Activated CD4-positive, alpha-beta memory T cell treated with anti-CD3 and anti-CD28 coated beads, Interleukin-2, amount 10 ng/mL, durations not matched to agents 7 days and 5 days (primary cell): ENCODE measurements at regions not wholly inside any gene's neighbourhood (a gene's known extent, or its start where the extent isn't known, plus 50 kb on each side); places are given as distances from the start of the nearest gene placed in this dataset.

Experiments used
- CTCF ChIA-PET: fragments of 350-600 bp; sonication (Branson Sonifier 250); formaldehyde crosslinking; loops from one replicate; lab custom pipeline; 2021; ENCODE audit warnings: antibody characterized with exemption, inconsistent platforms; lab: Charles Lee
- POLR2A ChIA-PET: fragments of 350-600 bp; sonication (Branson Sonifier 250); formaldehyde crosslinking; loops from one replicate; lab custom pipeline; 2021; ENCODE audit warnings: antibody characterized with exemption; lab: Charles Lee
- DNase-seq: peaks from one replicate; pipeline ENCODE4 v3.0.0-alpha.2; 2020
- H3K27ac Mint-ChIP-seq: one replicate; pipeline ENCODE4 v1.8.0; 2021; ENCODE audit warnings: mild to moderate bottlenecking, mixed read lengths
- H3K27me3 Mint-ChIP-seq: one replicate; pipeline ENCODE4 v1.8.0; 2021; ENCODE audit warnings: mixed read lengths
- H3K36me3 Mint-ChIP-seq: one replicate; pipeline ENCODE4 v1.8.0; 2021; ENCODE audit warnings: low read depth, mixed read lengths
- H3K4me1 Mint-ChIP-seq: one replicate; pipeline ENCODE4 v1.8.0; 2021; ENCODE audit warnings: mixed read lengths
- H3K4me3 Mint-ChIP-seq: one replicate; pipeline ENCODE4 v1.8.0; 2021; ENCODE audit warnings: mild to moderate bottlenecking, mixed read lengths
- H3K9me3 Mint-ChIP-seq: one replicate; pipeline ENCODE4 v1.8.0; 2021; ENCODE audit warnings: mixed read lengths

GRCh38 chr12:115450017-115450416 is 766.0 kb upstream of the TBX3 start:
- POLR2A ChIA-PET = no interaction called here
- no peaks in the 10 kb centered on the region for H3K36me3 Mint-ChIP-seq
- no peaks in the 10 kb centered on the region for H3K9me3 Mint-ChIP-seq
- H3K4me3 Mint-ChIP-seq = no peak overlapping the region
- no peak for DNase-seq
- CTCF ChIA-PET = no interaction called here
- H3K4me1 Mint-ChIP-seq = no peaks in the 10 kb centered on the region
- H3K27me3 Mint-ChIP-seq = peaks cover 17% of the 10 kb centered on the region
- H3K27ac Mint-ChIP-seq = no peak overlapping the region

GRCh38 chr12:115449526-115449925 is 765.6 kb upstream of the TBX3 start:
- no peak for DNase-seq
- CTCF ChIA-PET = no interaction called here
- POLR2A ChIA-PET = no interaction called here
- no peaks in the 10 kb centered on the region for H3K4me1 Mint-ChIP-seq
- no peak overlapping the region for H3K4me3 Mint-ChIP-seq
- H3K9me3 Mint-ChIP-seq = no peaks in the 10 kb centered on the region
- no peak overlapping the region for H3K27ac Mint-ChIP-seq
- H3K36me3 Mint-ChIP-seq = no peaks in the 10 kb centered on the region
- H3K27me3 Mint-ChIP-seq = peaks cover 17% of the 10 kb centered on the region

GRCh38 chr12:115444346-115444745 is 760.4 kb upstream of the TBX3 start:
- POLR2A ChIA-PET = no interaction called here
- Mint-ChIP-seq H3K4me1 (no peaks in the 10 kb centered on the region), H3K36me3 (no peaks in the 10 kb centered on the region), H3K27me3 (no peaks in the 10 kb centered on the region), H3K27ac (no peak overlapping the region), H3K4me3 (no peak overlapping the region), H3K9me3 (no peaks in the 10 kb centered on the region)
- CTCF ChIA-PET = no interaction called here
- DNase-seq = no peak

- H3K36me3 Mint-ChIP-seq = no peaks in the 10 kb centered on the region
- no peaks in the 10 kb centered on the region for H3K27me3 Mint-ChIP-seq
- no peaks in the 10 kb centered on the region for H3K4me1 Mint-ChIP-seq
- no peak overlapping the region for H3K27ac Mint-ChIP-seq
- H3K4me3 Mint-ChIP-seq = no peak overlapping the region
- ChIA-PET POLR2A (no interaction called here), CTCF (no interaction called here)
- DNase-seq = no peak
- H3K9me3 Mint-ChIP-seq = no peaks in the 10 kb centered on the region
Observed at GRCh38 chr12:115443351-115443938, 759.5 kb upstream of the TBX3 start.

- H3K27ac Mint-ChIP-seq = no peak overlapping the region
- peaks cover 3% of the 10 kb centered on the region for H3K9me3 Mint-ChIP-seq
- no peaks in the 10 kb centered on the region for H3K27me3 Mint-ChIP-seq
- H3K4me1 Mint-ChIP-seq = no peaks in the 10 kb centered on the region
- CTCF ChIA-PET = no interaction called here
- no peaks in the 10 kb centered on the region for H3K36me3 Mint-ChIP-seq
- DNase-seq = no peak
- POLR2A ChIA-PET = no interaction called here
- H3K4me3 Mint-ChIP-seq = no peak overlapping the region
Observed at GRCh38 chr12:115440438-115440837, 756.5 kb upstream of the TBX3 start.

- Mint-ChIP-seq H3K9me3 (peaks cover 3% of the 10 kb centered on the region), H3K4me3 (no peak overlapping the region), H3K36me3 (no peaks in the 10 kb centered on the region), H3K27ac (no peak overlapping the region), H3K4me1 (no peaks in the 10 kb centered on the region), H3K27me3 (no peaks in the 10 kb centered on the region)
- ChIA-PET POLR2A (no interaction called here), CTCF (no interaction called here)
- no peak for DNase-seq
Observed at GRCh38 chr12:115439008-115439601, 755.1 kb upstream of the TBX3 start.

- H3K9me3 Mint-ChIP-seq = peaks cover 3% of the 10 kb centered on the region
- CTCF ChIA-PET = no interaction called here
- H3K36me3 Mint-ChIP-seq = no peaks in the 10 kb centered on the region
- DNase-seq = no peak
- H3K27me3 Mint-ChIP-seq = no peaks in the 10 kb centered on the region
- no peak overlapping the region for H3K4me3 Mint-ChIP-seq
- no peaks in the 10 kb centered on the region for H3K4me1 Mint-ChIP-seq
- POLR2A ChIA-PET = no interaction called here
- H3K27ac Mint-ChIP-seq = no peak overlapping the region
Observed at GRCh38 chr12:115438314-115438713, 754.3 kb upstream of the TBX3 start.

- Mint-ChIP-seq H3K27me3 (no peaks in the 10 kb centered on the region), H3K27ac (no peak overlapping the region), H3K36me3 (no peaks in the 10 kb centered on the region), H3K4me3 (no peak overlapping the region), H3K4me1 (no peaks in the 10 kb centered on the region), H3K9me3 (peaks cover 3% of the 10 kb centered on the region)
- no peak for DNase-seq
- ChIA-PET CTCF (no interaction called here), POLR2A (no interaction called here)
Observed at GRCh38 chr12:115437061-115437567, 753.1 kb upstream of the TBX3 start.

- Mint-ChIP-seq H3K4me3 (no peak overlapping the region), H3K4me1 (no peaks in the 10 kb centered on the region), H3K36me3 (no peaks in the 10 kb centered on the region), H3K27ac (no peak overlapping the region), H3K27me3 (no peaks in the 10 kb centered on the region), H3K9me3 (peaks cover 7% of the 10 kb centered on the region)
- CTCF ChIA-PET = no interaction called here
- POLR2A ChIA-PET = no interaction called here
- no peak for DNase-seq
Observed at GRCh38 chr12:115433014-115433634, 749.1 kb upstream of the TBX3 start.

GRCh38 chr12:115430636-115431035 is 746.7 kb upstream of the TBX3 start:
- Mint-ChIP-seq H3K36me3 (no peaks in the 10 kb centered on the region), H3K9me3 (peaks cover 8% of the 10 kb centered on the region), H3K27ac (no peak overlapping the region), H3K4me1 (no peaks in the 10 kb centered on the region), H3K4me3 (no peak overlapping the region), H3K27me3 (no peaks in the 10 kb centered on the region)
- CTCF ChIA-PET = no interaction called here
- DNase-seq = no peak
- POLR2A ChIA-PET = no interaction called here

- no peaks in the 10 kb centered on the region for H3K36me3 Mint-ChIP-seq
- H3K27ac Mint-ChIP-seq = no peak overlapping the region
- H3K27me3 Mint-ChIP-seq = no peaks in the 10 kb centered on the region
- no peak for DNase-seq
- peaks cover 4% of the 10 kb centered on the region for H3K9me3 Mint-ChIP-seq
- no peaks in the 10 kb centered on the region for H3K4me1 Mint-ChIP-seq
- H3K4me3 Mint-ChIP-seq = no peak overlapping the region
- POLR2A ChIA-PET = no interaction called here
- CTCF ChIA-PET = no interaction called here
Observed at GRCh38 chr12:115426732-115427131, 742.8 kb upstream of the TBX3 start.

GRCh38 chr12:115424003-115424402 is 740.0 kb upstream of the TBX3 start:
- H3K36me3 Mint-ChIP-seq = no peaks in the 10 kb centered on the region
- no peaks in the 10 kb centered on the region for H3K4me1 Mint-ChIP-seq
- no peak overlapping the region for H3K4me3 Mint-ChIP-seq
- DNase-seq = no peak
- peaks cover 6% of the 10 kb centered on the region for H3K9me3 Mint-ChIP-seq
- POLR2A ChIA-PET = no interaction called here
- no peak overlapping the region for H3K27ac Mint-ChIP-seq
- CTCF ChIA-PET = interaction anchor here (0.6 kb wide), 1 partner anchor 183 kb away, joined by 3 read pairs; no protein-coding TSS in a partner anchor
- no peaks in the 10 kb centered on the region for H3K27me3 Mint-ChIP-seq

- DNase-seq = no peak
- no peaks in the 10 kb centered on the region for H3K36me3 Mint-ChIP-seq
- CTCF ChIA-PET = no interaction called here
- H3K27me3 Mint-ChIP-seq = no peaks in the 10 kb centered on the region
- H3K9me3 Mint-ChIP-seq = peaks cover 6% of the 10 kb centered on the region
- H3K4me3 Mint-ChIP-seq = no peak overlapping the region
- no peaks in the 10 kb centered on the region for H3K4me1 Mint-ChIP-seq
- no peak overlapping the region for H3K27ac Mint-ChIP-seq
- POLR2A ChIA-PET = no interaction called here
Observed at GRCh38 chr12:115423546-115423987, 739.6 kb upstream of the TBX3 start.
